Mesendoderm (in vitro differentiated cells): ENCODE measurements at regions not wholly inside any gene's neighbourhood (a gene's known extent, or its start where the extent isn't known, plus 50 kb on each side); places are given as distances from the start of the nearest gene placed in this dataset.

ENCODE experiments used
- DNase-seq: peaks from one replicate; pipeline ENCODE4 v3.0.0; 2013
- H2AK5ac ChIP-seq: 2 replicates; pipeline ENCODE4 v1.6.1; 2013; ENCODE audit warnings: low read length, inconsistent platforms
- H2BK120ac ChIP-seq: 2 replicates; pipeline ENCODE4 v1.6.1; 2013; ENCODE audit warnings: low read depth, mild to moderate bottlenecking, low read length, moderate library complexity, mixed read lengths
- H2BK15ac ChIP-seq: replicated peaks from 2 replicates; pipeline ENCODE4 v1.6.1; 2013; ENCODE audit warnings: low read depth, mild to moderate bottlenecking, moderate library complexity
- H2BK5ac ChIP-seq: 2 replicates; pipeline ENCODE4 v1.6.1; 2013; ENCODE audit warnings: low read length, inconsistent platforms
- H3K18ac ChIP-seq: 2 replicates; pipeline ENCODE4 v1.6.1; 2013; ENCODE audit warnings: mild to moderate bottlenecking, low read length, mixed read lengths
- H3K23ac ChIP-seq: one replicate; pipeline ENCODE4 v1.6.1; 2013; ENCODE audit warnings: low read length
- H3K27ac ChIP-seq: 2 replicates; pipeline ENCODE4 v1.5.1; 2013; ENCODE audit warnings: low read depth, mild to moderate bottlenecking, inconsistent platforms, low read length, moderate library complexity
- H3K27me3 ChIP-seq: 2 replicates; pipeline ENCODE4 v1.6.1; 2013; ENCODE audit warnings: low read length, control low read depth, mild to moderate bottlenecking, inconsistent platforms; ENCODE audit not compliant: insufficient read depth, poor library complexity
- H3K36me3 ChIP-seq: 2 replicates; pipeline ENCODE4 v1.6.1; 2013; ENCODE audit warnings: low read length, inconsistent platforms; ENCODE audit not compliant: control insufficient read depth, insufficient read depth
- H3K4ac ChIP-seq: one replicate; pipeline ENCODE4 v1.6.1; 2013; ENCODE audit warnings: low read depth, mild to moderate bottlenecking, low read length, moderate library complexity
- H3K4me1 ChIP-seq: 2 replicates; pipeline ENCODE4 v1.6.1; 2013; ENCODE audit warnings: low read depth, low read length, inconsistent platforms; ENCODE audit not compliant: control insufficient read depth
- H3K4me2 ChIP-seq: 2 replicates; pipeline ENCODE4 v1.6.1; 2013; ENCODE audit warnings: low read length
- H3K4me3 ChIP-seq: 2 replicates; pipeline ENCODE4 v1.5.1; 2013; ENCODE audit warnings: mild to moderate bottlenecking, low read length
- H3K56ac ChIP-seq: one replicate; pipeline ENCODE4 v1.6.1; 2013; ENCODE audit warnings: low read length
- H3K79me1 ChIP-seq: 2 replicates; pipeline ENCODE4 v1.6.1; 2013; ENCODE audit warnings: low read length, inconsistent platforms
- H3K79me2 ChIP-seq: 2 replicates; pipeline ENCODE4 v1.6.1; 2013; ENCODE audit warnings: mild to moderate bottlenecking, low read length; ENCODE audit not compliant: control insufficient read depth, insufficient read depth
- H3K9ac ChIP-seq: 2 replicates; pipeline ENCODE4 v1.6.1; 2013; ENCODE audit warnings: low read length, inconsistent platforms
- H4K5ac ChIP-seq: one replicate; pipeline ENCODE4 v1.6.1; 2013; ENCODE audit warnings: low read length
- H4K8ac ChIP-seq: one replicate; pipeline ENCODE4 v1.6.1; 2013; ENCODE audit warnings: low read depth, mild to moderate bottlenecking, control low read depth, low read length, moderate library complexity
- WGBS: extraction: QIAGEN DNeasy Blood & Tissue Kit; methylation state at CpG from one replicate; pipeline ENCODE4 v1.1.7; 2013; ENCODE audit warnings: low lambda C conversion rate, missing lambda C conversion rate; ENCODE audit not compliant: insufficient coverage; ENCODE audit errors: extremely low coverage; 5-methylcytosine and 5-hydroxymethylcytosine counted together

DNA sequence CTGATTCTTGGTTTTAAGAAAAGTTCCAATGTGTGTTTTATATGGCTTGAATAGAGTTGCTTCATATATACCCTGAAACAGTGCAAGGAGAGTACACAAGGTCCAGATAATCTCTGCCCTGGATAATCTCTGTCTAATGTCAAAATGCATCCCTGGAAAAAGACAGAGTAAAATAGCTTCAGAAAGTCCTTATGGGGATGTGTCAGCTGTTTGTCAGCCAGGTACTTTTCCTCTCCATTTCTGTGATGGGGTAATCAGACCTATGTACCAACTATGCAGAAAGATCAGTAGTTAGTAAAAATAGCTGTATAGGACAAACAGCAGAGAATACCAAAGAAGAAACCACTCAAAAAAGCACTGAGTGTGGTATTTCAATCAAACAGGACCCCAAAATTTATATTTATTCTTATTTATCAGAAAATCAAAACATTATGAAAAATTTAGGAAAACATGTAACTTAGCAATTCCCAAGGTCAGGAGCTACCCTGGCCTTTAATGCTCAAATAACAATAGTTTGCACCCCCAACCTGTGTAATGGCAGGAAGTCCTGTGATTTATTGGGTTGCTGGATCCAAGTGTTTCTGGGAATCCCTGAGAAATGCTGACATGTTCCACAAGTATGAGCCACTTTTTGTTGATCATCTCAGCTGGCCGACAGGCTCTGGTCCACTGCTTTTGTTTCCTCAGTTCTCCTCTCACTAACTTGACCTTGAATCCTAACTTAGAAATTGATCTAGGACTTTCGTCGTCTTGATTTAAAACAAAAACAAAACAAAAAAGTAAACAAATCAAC lies 69.6 kb downstream of the MDH1 start:
- no peak overlapping the region for H3K18ac ChIP-seq
- no CpG with 5 or more reads among the region's 3 CpGs for WGBS
- no peaks in the 10 kb centered on the region for H3K79me2 ChIP-seq
- no peak overlapping the region for H3K27ac ChIP-seq
- H3K4me1 ChIP-seq, result peaks cover 7% of the 10 kb centered on the region
- no peak overlapping the region for H4K5ac ChIP-seq
- no peak overlapping the region for H2BK5ac ChIP-seq
- no peak overlapping the region for H3K4me3 ChIP-seq
- H4K8ac ChIP-seq, result no peak overlapping the region
- no peak for DNase-seq
- H3K23ac ChIP-seq, result no peak overlapping the region
- no peak overlapping the region for H3K4me2 ChIP-seq
- no peak overlapping the region for H2BK15ac ChIP-seq
- no peak overlapping the region for H3K9ac ChIP-seq
- H2AK5ac ChIP-seq, result no peak overlapping the region
- no peaks in the 10 kb centered on the region for H3K79me1 ChIP-seq
- no peak overlapping the region for H3K56ac ChIP-seq
- H3K36me3 ChIP-seq, result no peaks in the 10 kb centered on the region
- H3K4ac ChIP-seq, result no peak overlapping the region
- no peaks in the 10 kb centered on the region for H3K27me3 ChIP-seq
- H2BK120ac ChIP-seq, result no peak overlapping the region

DNA sequence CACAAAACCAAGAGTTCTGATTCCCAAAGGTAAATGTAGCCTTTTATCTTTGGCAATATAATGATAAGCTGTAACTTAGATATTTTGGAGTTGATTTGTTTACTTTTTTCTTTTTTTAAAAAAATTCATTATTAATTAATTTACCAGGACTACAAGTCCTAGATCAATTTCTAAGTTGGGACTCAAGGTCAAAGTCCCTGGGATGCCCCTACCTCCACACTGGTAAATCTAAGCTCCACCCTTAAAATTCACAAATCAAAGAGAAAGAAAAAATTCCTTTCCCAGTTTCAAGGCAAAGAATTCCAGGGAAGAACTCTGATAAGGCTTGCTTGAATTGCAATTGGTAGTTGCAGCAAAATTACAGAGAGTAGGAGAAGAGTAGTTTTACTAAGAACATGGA lies 71.3 kb downstream of the MDH1 start:
- H3K56ac ChIP-seq, result no peak overlapping the region
- no peaks in the 10 kb centered on the region for H3K27me3 ChIP-seq
- H4K5ac ChIP-seq, result no peak overlapping the region
- peak; percentile 24 for DNase-seq
- no peaks in the 10 kb centered on the region for H3K36me3 ChIP-seq
- H2AK5ac ChIP-seq, result no peak overlapping the region
- H3K18ac ChIP-seq, result no peak overlapping the region
- H3K23ac ChIP-seq, result no peak overlapping the region
- no peak overlapping the region for H2BK120ac ChIP-seq
- no peak overlapping the region for H3K4ac ChIP-seq
- H4K8ac ChIP-seq, result no peak overlapping the region
- H3K79me1 ChIP-seq, result no peaks in the 10 kb centered on the region
- H3K4me3 ChIP-seq, result no peak overlapping the region
- H2BK5ac ChIP-seq, result no peak overlapping the region
- H3K27ac ChIP-seq, result no peak overlapping the region
- H3K4me2 ChIP-seq, result no peak overlapping the region
- H3K9ac ChIP-seq, result no peak overlapping the region
- no peak overlapping the region for H2BK15ac ChIP-seq
- H3K4me1 ChIP-seq, result peaks cover 7% of the 10 kb centered on the region
- no peaks in the 10 kb centered on the region for H3K79me2 ChIP-seq

DNA sequence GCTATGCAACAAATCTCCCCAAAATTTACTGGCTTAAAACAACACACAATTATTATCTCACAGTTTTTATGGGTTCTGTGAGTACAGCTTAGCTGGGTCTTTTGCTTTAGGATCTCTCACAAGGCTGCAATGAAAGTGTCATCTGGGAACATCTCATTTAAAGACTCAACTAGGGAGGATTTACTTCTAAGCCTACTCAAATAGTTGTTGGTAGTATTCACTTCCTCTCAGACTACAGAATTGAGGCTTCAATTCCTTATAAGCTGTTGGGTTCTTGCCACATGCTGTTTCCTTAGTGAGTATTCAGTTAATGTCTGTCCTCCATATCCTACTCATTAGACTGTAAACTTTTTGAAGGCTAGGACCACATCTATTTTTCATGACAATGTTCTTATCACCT lies 72.3 kb downstream of the MDH1 start:
- DNase-seq, result peak; percentile 66

DNA sequence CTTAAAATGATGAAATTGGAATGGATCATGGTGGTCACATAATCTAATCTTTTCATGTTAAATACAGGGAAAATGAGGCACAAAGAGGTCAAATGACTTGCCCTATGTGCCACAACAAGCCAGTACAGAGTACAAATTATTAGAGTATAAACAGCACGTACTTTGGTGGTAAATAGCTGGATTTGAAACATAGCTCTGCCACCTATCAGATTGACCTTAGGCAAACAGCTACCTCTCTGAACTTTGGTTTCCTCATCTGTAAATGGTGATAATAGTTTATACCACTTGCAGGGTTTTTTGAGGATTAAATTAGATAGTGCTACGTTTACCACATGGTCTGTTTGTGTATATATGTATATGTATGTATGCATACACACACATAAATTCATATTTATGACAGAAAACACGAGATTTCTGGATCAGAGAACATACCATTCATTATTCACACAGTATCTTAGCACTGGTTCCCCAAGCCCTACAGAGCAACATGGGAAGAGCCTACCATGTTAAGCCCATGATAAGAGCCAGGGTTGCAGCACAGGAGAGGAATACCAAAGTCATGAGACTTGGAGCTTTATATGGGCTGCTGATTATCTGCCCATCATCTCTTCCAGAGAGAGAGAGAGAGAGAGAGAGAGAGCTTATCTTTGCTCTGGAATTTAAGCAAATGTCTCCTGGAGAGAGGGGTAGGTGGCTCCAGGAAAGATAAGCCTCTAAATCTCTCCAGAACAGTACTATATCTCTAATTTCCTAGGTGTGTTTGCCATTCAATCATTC lies 73.5 kb downstream of the MDH1 start:
- no peak overlapping the region for H3K27ac ChIP-seq
- no CpG with 5 or more reads among the region's 3 CpGs for WGBS

More for the DNA sequence above, 72.3 kb downstream of the MDH1 start:
- no peak overlapping the region for H2BK120ac ChIP-seq
- no peak overlapping the region for H3K23ac ChIP-seq
- H4K5ac ChIP-seq, result no peak overlapping the region
- no peaks in the 10 kb centered on the region for H3K79me2 ChIP-seq
- H3K4me3 ChIP-seq, result no peak overlapping the region
- no peak overlapping the region for H2AK5ac ChIP-seq
- H3K18ac ChIP-seq, result no peak overlapping the region
- no peak overlapping the region for H3K4ac ChIP-seq
- peaks cover 7% of the 10 kb centered on the region for H3K4me1 ChIP-seq
- H3K79me1 ChIP-seq, result no peaks in the 10 kb centered on the region
- no peak overlapping the region for H3K27ac ChIP-seq
- no peaks in the 10 kb centered on the region for H3K27me3 ChIP-seq
- H3K4me2 ChIP-seq, result no peak overlapping the region
- H3K56ac ChIP-seq, result no peak overlapping the region
- H2BK15ac ChIP-seq, result no peak overlapping the region
- H3K9ac ChIP-seq, result no peak overlapping the region
- no peaks in the 10 kb centered on the region for H3K36me3 ChIP-seq
- no peak overlapping the region for H4K8ac ChIP-seq
- no peak overlapping the region for H2BK5ac ChIP-seq

DNA sequence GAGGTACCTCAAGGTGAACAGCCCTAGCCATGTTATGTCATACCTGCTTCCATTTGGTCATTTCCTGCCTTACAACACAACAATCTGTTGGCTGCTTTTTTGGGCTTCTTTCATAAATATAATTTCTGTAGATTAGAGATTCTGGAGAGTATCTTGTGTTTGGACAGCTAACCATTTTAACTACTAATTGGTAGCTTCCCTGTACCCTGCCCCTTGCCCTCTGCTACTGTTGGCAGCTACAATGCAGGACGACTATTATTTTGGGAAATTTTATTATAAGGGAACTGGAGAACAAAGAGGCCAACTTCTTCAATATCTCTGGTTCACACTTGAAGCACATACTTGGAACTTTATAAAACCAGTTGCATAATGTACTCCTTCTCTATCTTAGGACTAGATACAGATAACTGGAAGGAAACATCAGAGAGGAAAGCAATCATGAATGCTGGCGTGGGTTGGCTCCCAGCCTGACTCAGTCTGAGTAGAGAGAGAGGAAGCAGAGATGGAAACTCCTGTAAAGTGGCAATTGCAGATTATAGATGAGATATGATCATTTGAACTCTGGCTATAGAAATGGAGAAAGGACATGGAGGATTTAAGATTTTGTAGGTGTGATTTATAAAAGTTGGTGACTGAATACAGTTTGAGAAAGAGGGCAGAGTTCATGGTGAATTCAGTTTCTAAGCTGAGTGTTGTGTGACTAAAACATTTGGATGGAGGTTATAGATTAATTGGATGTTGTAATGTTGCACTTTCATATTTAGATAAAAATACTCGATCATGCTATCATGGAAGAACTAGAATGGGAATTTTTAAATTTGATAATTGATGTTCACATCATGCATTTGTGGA lies 74.5 kb downstream of the MDH1 start:
- Histone ChIP-seq H3K4me1 (peaks cover 15% of the 10 kb centered on the region), H3K79me1 (no peaks in the 10 kb centered on the region), H3K4me3 (no peak overlapping the region), H3K79me2 (no peaks in the 10 kb centered on the region), H4K5ac (no peak overlapping the region), H2BK120ac (no peak overlapping the region), H3K23ac (no peak overlapping the region), H3K4ac (no peak overlapping the region), H3K27ac (peak overlapping the region; percentile 16), H2AK5ac (peak overlapping the region; percentile 33), H3K4me2 (no peak overlapping the region), H2BK15ac (no peak overlapping the region), H3K27me3 (no peaks in the 10 kb centered on the region), H3K9ac (no peak overlapping the region), H3K18ac (peak overlapping the region; percentile 91), H2BK5ac (peak overlapping the region; percentile 3), H4K8ac (no peak overlapping the region), H3K36me3 (no peaks in the 10 kb centered on the region), H3K56ac (no peak overlapping the region)
- WGBS, result 100% methylated on average over 1 of the region's 3 CpGs
- DNase-seq, result peak; percentile 23

More for the DNA sequence above, 73.5 kb downstream of the MDH1 start:
- no peak overlapping the region for H3K56ac ChIP-seq
- no peaks in the 10 kb centered on the region for H3K79me1 ChIP-seq
- peak; percentile 95 for DNase-seq
- no peak overlapping the region for H3K23ac ChIP-seq
- no peak overlapping the region for H4K8ac ChIP-seq
- no peak overlapping the region for H2BK5ac ChIP-seq
- H4K5ac ChIP-seq, result no peak overlapping the region
- peak overlapping the region; percentile 91 for H3K18ac ChIP-seq
- H3K4me1 ChIP-seq, result peaks cover 11% of the 10 kb centered on the region
- no peak overlapping the region for H3K4me3 ChIP-seq
- H3K27me3 ChIP-seq, result no peaks in the 10 kb centered on the region
- H2AK5ac ChIP-seq, result no peak overlapping the region
- H2BK15ac ChIP-seq, result no peak overlapping the region
- no peaks in the 10 kb centered on the region for H3K79me2 ChIP-seq
- no peak overlapping the region for H3K4me2 ChIP-seq
- no peaks in the 10 kb centered on the region for H3K36me3 ChIP-seq
- H3K4ac ChIP-seq, result peak overlapping the region; percentile 31
- no peak overlapping the region for H2BK120ac ChIP-seq
- H3K9ac ChIP-seq, result no peak overlapping the region
